OCI-LY7 (cell line): ENCODE measurements at regions not wholly inside any gene's neighbourhood (a gene's known extent, or its start where the extent isn't known, plus 50 kb on each side); places are given as distances from the start of the nearest gene placed in this dataset.

Source experiments
- BruUV-seq: library from RNA; stranded (reverse); fragments of 400-500 nt; replicated peaks from 2 replicates; lab custom pipeline; 2021; lab: Mats Ljungman, UMichigan
- CTCF ChIA-PET: fragments of 300-600 bp; sonication (Branson Sonifier 250); formaldehyde crosslinking; loops from one replicate; lab custom pipeline; 2022; ENCODE audit warnings: antibody characterized with exemption; ENCODE audit not compliant: unreplicated experiment; lab: Charles Lee
- POLR2A ChIA-PET: fragments of 300-600 bp; sonication (Branson Sonifier 250); formaldehyde crosslinking; loops from one replicate; lab custom pipeline; 2022; ENCODE audit warnings: antibody characterized with exemption; lab: Charles Lee
- DNase-seq: peaks from one replicate; pipeline ENCODE4 v3.0.0-alpha.2; 2015; ENCODE audit warnings: low spot score
- H2AFZ ChIP-seq: fragments of 200-600 bp; sonication (generic), shearing (Covaris generic); 2 replicates; pipeline ENCODE4 v1.6.1; 2014; ENCODE audit warnings: mild to moderate bottlenecking, antibody characterized with exemption, low read length, moderate library complexity
- H3K27ac ChIP-seq: fragments of 200-600 bp; sonication (generic); 2 replicates; pipeline ENCODE4 v1.5.1; 2014; ENCODE audit warnings: mixed run types, low read depth, mild to moderate bottlenecking, moderate library complexity, low read length, inconsistent platforms; ENCODE audit not compliant: poor library complexity, severe bottlenecking
- H3K36me3 ChIP-seq: fragments of 200-600 bp; sonication (generic); 2 replicates; pipeline ENCODE4 v1.6.1; 2014; ENCODE audit warnings: mild to moderate bottlenecking, antibody characterized with exemption, low read length, moderate library complexity, mixed read lengths; ENCODE audit not compliant: insufficient read depth
- H3K4me1 ChIP-seq: fragments of 200-600 bp; sonication (generic); 2 replicates; pipeline ENCODE4 v1.5.1; 2014; ENCODE audit warnings: mild to moderate bottlenecking, low read length; ENCODE audit not compliant: insufficient read depth, poor library complexity, severe bottlenecking
- H3K4me2 ChIP-seq: fragments of 200-600 bp; sonication (generic); 2 replicates; pipeline ENCODE4 v1.6.1; 2014; ENCODE audit warnings: mild to moderate bottlenecking, low read length
- H3K4me3 ChIP-seq: fragments of 200-600 bp; sonication (generic); 2 replicates; pipeline ENCODE4 v1.5.1; 2014; ENCODE audit warnings: mild to moderate bottlenecking, low read depth, low read length; ENCODE audit not compliant: poor library complexity, severe bottlenecking
- H3K79me2 ChIP-seq: fragments of 200-600 bp; sonication (generic); 2 replicates; pipeline ENCODE4 v1.6.1; 2016; ENCODE audit warnings: low read depth, mild to moderate bottlenecking, low read length, moderate library complexity, mixed read lengths; ENCODE audit not compliant: insufficient read depth
- H3K9me2 ChIP-seq: fragments of 200-600 bp; sonication (generic); 2 replicates; pipeline ENCODE4 v1.6.1; 2016; ENCODE audit warnings: mild to moderate bottlenecking, low read length, mixed read lengths; ENCODE audit not compliant: insufficient read depth
- H3K9me3 ChIP-seq: fragments of 200-600 bp; sonication (generic); 2 replicates; pipeline ENCODE4 v1.6.1; 2014; ENCODE audit warnings: mild to moderate bottlenecking, mixed run types, low read length, mixed read lengths
- H4K20me1 ChIP-seq: fragments of 200-600 bp; sonication (generic); 2 replicates; pipeline ENCODE4 v1.6.1; 2014; ENCODE audit warnings: mild to moderate bottlenecking, antibody characterized with exemption, low read length, moderate library complexity, mixed read lengths; ENCODE audit not compliant: insufficient read depth
- EZH2phosphoT487 ChIP-seq: fragments of 200-600 bp; sonication (generic); IDR thresholded peaks from 2 replicates; pipeline ENCODE4 v1.6.1; 2018; ENCODE audit warnings: low read depth, borderline replicate concordance, mild to moderate bottlenecking, mixed run types, antibody characterized with exemption, low read length, moderate library complexity, mixed read lengths
- intact Hi-C: fragments of 100-400 bp; cut with micrococcal nuclease; formaldehyde crosslinking; loops from one replicate; pipeline ENCODE4 v1.10.0; 2022; ENCODE audit not compliant: unreplicated experiment
- TF ChIP-seq, protein P1 (sequence below): fragments of 200-600 bp; sonication (generic); conservative IDR thresholded peaks from 2 replicates; pipeline ENCODE4 v1.5.1; 2014; ENCODE audit warnings: mild to moderate bottlenecking, antibody characterized with exemption, low read length, moderate library complexity, mixed read lengths

GRCh38 chr7:114297121-114297520 lies 117.5 kb upstream of the FOXP2 start:
- no peak for DNase-seq
- ChIA-PET CTCF (no interaction called here), POLR2A (no interaction called here)
- Histone ChIP-seq H3K36me3 (no peaks in the 10 kb centered on the region), H2AFZ (no peak overlapping the region), H4K20me1 (no peaks in the 10 kb centered on the region), H3K4me1 (no peaks in the 10 kb centered on the region), H3K4me3 (no peak overlapping the region), H3K9me2 (no peaks in the 10 kb centered on the region), H3K79me2 (no peaks in the 10 kb centered on the region), H3K4me2 (no peak overlapping the region), H3K9me3 (no peaks in the 10 kb centered on the region), H3K27ac (no peak overlapping the region)
- intact Hi-C loops = no loop called here
- TF ChIP-seq, protein P1, sequence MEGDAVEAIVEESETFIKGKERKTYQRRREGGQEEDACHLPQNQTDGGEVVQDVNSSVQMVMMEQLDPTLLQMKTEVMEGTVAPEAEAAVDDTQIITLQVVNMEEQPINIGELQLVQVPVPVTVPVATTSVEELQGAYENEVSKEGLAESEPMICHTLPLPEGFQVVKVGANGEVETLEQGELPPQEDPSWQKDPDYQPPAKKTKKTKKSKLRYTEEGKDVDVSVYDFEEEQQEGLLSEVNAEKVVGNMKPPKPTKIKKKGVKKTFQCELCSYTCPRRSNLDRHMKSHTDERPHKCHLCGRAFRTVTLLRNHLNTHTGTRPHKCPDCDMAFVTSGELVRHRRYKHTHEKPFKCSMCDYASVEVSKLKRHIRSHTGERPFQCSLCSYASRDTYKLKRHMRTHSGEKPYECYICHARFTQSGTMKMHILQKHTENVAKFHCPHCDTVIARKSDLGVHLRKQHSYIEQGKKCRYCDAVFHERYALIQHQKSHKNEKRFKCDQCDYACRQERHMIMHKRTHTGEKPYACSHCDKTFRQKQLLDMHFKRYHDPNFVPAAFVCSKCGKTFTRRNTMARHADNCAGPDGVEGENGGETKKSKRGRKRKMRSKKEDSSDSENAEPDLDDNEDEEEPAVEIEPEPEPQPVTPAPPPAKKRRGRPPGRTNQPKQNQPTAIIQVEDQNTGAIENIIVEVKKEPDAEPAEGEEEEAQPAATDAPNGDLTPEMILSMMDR = no peak
- no peak for TF ChIP-seq EZH2phosphoT487
- no TSS peak for BruUV-seq

DNA sequence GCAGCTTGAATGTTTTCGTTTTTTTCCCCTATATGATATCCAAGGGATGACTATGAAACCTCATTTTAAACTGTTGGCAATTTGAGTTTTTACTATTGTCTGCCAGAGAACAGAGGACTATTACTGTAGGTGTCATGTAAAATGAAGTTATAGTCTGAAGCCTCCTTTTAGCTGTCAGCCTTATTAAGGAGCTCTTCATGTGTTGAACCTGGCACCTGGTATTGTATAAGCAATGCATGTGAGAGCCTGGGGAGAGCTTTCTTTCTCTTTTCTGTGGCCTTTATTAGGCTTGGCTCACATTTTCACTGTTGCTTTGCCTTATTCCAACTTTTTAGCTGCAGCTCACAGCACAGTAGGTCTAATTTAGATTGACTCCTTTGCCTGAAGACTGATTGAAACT lies 119.1 kb upstream of the FOXP2 start:
- intact Hi-C loops = no loop called here
- Histone ChIP-seq H2AFZ (no peak overlapping the region), H3K4me1 (no peaks in the 10 kb centered on the region), H3K27ac (no peak overlapping the region), H3K9me2 (no peaks in the 10 kb centered on the region), H3K9me3 (no peaks in the 10 kb centered on the region), H4K20me1 (no peaks in the 10 kb centered on the region), H3K4me2 (no peak overlapping the region), H3K36me3 (no peaks in the 10 kb centered on the region), H3K4me3 (no peak overlapping the region), H3K79me2 (no peaks in the 10 kb centered on the region)
- DNase-seq = no peak
- no TSS peak for BruUV-seq
- CTCF ChIA-PET = no interaction called here
- POLR2A ChIA-PET = interaction anchor here (1.5 kb wide), 1 partner anchor 29 kb away, joined by 3 read pairs; no protein-coding TSS in a partner anchor
- TF ChIP-seq, protein P1 = no peak
- no peak for TF ChIP-seq EZH2phosphoT487

GRCh38 chr7:114294036-114294435 lies 120.6 kb upstream of the FOXP2 start:
- DNase-seq = no peak
- intact Hi-C loops = no loop called here
- H3K79me2 ChIP-seq = no peaks in the 10 kb centered on the region

More at GRCh38 chr7:114294036-114294435, 120.6 kb upstream of the FOXP2 start:
- H2AFZ ChIP-seq = no peak overlapping the region
- no TSS peak for BruUV-seq
- no peaks in the 10 kb centered on the region for H3K9me2 ChIP-seq
- H3K4me2 ChIP-seq = no peak overlapping the region
- no peak overlapping the region for H3K27ac ChIP-seq
- no peaks in the 10 kb centered on the region for H3K4me1 ChIP-seq
- H4K20me1 ChIP-seq = no peaks in the 10 kb centered on the region
- ChIA-PET POLR2A (interaction anchor here (1.5 kb wide), 1 partner anchor 27 kb away, joined by 3 read pairs; no protein-coding TSS in a partner anchor), CTCF (no interaction called here)
- no peaks in the 10 kb centered on the region for H3K36me3 ChIP-seq
- H3K4me3 ChIP-seq = no peak overlapping the region
- H3K9me3 ChIP-seq = no peaks in the 10 kb centered on the region
- TF ChIP-seq EZH2phosphoT487 = no peak
- TF ChIP-seq, protein P1 = no peak
